Astrocyte of the cerebellum (primary cell): ENCODE measurements at regions not wholly inside any gene's neighbourhood (a gene's known extent, or its start where the extent isn't known, plus 50 kb on each side); places are given as distances from the start of the nearest gene placed in this dataset.

ENCODE experiments used
- DNase-seq: peaks from one replicate; pipeline ENCODE4 v3.0.0-alpha.2; 2011; ENCODE audit warnings: low read depth
- H3K4me3 ChIP-seq: 2 replicates; pipeline ENCODE4 v1.5.1; 2011; ENCODE audit warnings: mild to moderate bottlenecking, low read depth, low read length, moderate library complexity
- in situ Hi-C: cut with HindIII; loops from 2 replicates; pipeline ENCODE4 v1.10.0; 2017; ENCODE audit warnings: low sequenced_read_pairs
- TF ChIP-seq, protein P1 (sequence below): IDR thresholded peaks from 2 replicates; pipeline ENCODE4 v1.5.1; 2012; ENCODE audit warnings: low read length, low read depth, moderate library complexity, mild to moderate bottlenecking; ENCODE audit errors: missing control alignments

DNA sequence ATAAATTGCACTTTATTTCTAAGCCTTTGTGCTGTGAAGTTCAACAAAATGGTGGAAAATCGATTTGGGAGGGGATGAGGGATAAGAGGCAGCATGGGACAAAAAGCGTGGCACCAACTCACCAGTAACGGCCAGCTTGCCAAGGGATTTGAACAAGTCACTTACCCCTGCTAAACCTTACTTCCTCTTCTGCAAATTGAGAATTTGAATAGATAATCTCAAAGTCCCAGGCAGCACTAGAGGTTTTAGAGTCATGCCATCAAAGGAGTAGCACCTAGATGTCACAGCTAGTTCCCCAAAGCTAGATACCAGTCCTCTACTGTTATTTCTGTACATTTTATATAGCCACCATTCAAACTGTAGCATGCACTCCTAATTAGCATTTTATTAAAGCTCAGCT is 83.7 kb upstream of the VRK2 start:
- no peak overlapping the region for H3K4me3 ChIP-seq
- no peak for DNase-seq
- in situ Hi-C loops: no loop called here
- TF ChIP-seq, protein P1, sequence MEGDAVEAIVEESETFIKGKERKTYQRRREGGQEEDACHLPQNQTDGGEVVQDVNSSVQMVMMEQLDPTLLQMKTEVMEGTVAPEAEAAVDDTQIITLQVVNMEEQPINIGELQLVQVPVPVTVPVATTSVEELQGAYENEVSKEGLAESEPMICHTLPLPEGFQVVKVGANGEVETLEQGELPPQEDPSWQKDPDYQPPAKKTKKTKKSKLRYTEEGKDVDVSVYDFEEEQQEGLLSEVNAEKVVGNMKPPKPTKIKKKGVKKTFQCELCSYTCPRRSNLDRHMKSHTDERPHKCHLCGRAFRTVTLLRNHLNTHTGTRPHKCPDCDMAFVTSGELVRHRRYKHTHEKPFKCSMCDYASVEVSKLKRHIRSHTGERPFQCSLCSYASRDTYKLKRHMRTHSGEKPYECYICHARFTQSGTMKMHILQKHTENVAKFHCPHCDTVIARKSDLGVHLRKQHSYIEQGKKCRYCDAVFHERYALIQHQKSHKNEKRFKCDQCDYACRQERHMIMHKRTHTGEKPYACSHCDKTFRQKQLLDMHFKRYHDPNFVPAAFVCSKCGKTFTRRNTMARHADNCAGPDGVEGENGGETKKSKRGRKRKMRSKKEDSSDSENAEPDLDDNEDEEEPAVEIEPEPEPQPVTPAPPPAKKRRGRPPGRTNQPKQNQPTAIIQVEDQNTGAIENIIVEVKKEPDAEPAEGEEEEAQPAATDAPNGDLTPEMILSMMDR: no peak

DNA sequence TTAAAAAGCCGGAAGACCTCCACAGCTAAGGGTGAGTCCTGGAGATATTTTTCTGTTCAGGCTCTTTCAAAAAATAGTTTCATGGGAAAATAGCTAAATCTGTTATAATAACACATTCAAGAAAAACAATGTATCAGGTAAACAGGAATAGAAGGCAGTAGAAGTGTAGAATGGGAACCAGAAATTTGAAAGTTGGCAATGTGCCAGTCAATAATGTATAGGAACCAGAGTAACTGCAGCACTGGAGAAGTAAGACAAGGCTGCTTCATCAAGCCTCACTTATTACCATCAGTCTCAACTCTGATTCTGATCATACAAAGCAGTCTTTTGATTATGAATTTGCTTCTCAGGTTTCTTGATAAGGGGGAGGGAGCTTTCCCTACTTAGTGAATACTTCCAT is 81.4 kb upstream of the VRK2 start:
- no peak overlapping the region for H3K4me3 ChIP-seq
- TF ChIP-seq, protein P1: no peak
- DNase-seq: no peak
- in situ Hi-C loops: no loop called here

DNA sequence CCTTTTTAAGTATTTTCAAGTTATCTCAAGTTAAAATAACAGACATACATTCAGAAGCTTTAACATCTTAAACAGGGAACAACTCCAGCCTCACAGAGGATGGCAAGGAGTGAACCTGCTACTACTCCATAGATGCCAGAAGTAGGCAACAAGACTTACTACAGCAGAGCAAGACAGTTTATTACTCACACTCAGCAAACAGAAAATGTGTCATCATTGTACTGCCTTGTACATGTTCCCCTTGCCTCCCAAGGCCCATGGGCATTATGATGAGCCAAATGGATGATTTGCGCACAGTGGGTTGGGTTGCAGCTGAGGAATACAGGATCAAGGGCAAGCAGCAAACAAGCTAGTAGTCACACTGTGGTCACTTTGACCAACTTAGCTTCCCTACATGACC is 80.6 kb upstream of the VRK2 start:
- TF ChIP-seq, protein P1: no peak
- no peak for DNase-seq
- in situ Hi-C loops: no loop called here
- H3K4me3 ChIP-seq: no peak overlapping the region

DNA sequence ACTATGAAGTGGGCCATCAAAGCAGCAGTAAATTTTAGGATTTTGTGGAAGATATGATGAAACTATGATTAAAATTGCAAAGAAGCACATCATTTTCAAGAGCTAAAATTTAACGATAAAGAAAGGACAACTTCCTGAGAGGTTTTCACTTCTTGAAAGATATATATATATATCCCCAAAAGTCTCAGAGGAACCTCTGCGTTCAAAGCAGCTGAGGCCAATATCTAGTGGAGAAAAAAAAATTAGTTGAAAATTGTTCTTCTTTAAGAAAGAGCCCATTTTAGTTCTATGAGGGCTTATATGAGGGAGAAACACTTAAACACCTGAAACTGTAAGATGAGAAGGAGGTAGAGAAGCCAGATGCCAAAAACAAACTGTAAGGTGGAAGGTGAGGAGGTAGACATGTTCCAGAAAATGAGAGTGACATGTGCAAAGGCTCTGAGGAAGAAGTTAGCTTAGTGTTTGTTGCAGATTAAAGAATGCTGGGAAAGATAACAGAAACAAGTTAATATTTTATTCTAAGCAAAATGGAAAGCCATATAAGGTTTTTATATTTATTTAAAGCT is 72.9 kb upstream of the VRK2 start:
- in situ Hi-C loops: no loop called here
- H3K4me3 ChIP-seq: no peak overlapping the region
- TF ChIP-seq, protein P1: no peak
- DNase-seq: no peak

DNA sequence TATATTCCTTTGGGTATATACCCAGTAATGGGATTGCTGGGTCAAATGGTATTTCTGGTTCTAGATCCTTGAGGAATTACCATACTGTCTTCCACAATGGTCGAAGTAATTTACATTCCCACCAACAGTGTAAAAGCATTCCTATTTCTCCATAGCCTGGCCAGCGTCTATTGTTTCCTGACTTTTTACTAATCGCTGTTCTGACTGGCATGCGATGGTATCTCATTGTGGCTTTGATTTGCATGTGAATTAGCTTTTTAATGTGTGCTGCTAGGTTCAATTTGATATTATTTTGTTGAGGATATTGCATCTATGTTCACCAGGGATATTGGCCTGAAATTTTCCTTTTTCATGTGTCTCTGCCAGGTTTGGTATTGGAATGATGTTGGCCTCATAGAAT is 67.4 kb upstream of the VRK2 start:
- no peak overlapping the region for H3K4me3 ChIP-seq
- in situ Hi-C loops: no loop called here
- DNase-seq: no peak
- TF ChIP-seq, protein P1: no peak

DNA sequence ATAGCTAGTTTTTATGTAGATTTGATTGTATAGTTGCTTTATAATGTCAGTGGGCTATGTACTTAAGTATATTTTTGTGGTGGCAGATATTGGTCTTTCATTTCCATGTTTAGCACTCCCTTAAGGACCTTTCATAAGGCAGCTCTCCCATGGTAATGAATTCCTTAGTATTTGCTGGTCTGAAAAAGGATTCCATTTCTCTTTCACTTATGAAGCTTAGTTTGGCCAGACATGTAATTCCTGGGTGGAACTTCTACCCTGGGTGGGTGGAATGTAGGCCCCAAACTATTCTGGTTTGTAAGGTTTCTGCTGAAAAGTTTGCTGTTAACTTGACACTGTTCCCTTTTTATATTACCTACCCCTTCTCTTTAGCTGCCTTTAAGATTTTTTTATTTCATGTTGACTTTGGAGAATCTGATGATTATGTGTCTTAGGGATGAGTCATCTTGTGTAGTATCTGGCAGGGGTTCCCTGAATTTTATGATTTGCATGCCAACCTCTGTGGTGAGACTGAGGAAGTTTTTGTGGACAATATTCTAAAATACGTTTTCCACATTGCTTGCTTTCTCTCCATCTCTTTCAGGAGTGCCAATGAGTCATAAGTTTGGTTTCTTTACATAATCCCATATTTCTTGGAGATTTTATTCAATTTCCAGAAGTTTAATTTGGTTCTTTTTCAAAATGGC is 65.4 kb upstream of the VRK2 start:
- TF ChIP-seq, protein P1: no peak
- peak; percentile 94 for DNase-seq
- no peak overlapping the region for H3K4me3 ChIP-seq
- in situ Hi-C loops: no loop called here
